ENCODE measurements at regions not wholly inside any gene's neighbourhood (a gene's known extent, or its start where the extent isn't known, plus 50 kb on each side); places are given as distances from the start of the nearest gene placed in this dataset.
"Not testable (repeated sequence)": the region's sequence is repeated elsewhere in the genome, so short reads cannot be mapped to it uniquely, and the experiment has no call there.

DNA sequence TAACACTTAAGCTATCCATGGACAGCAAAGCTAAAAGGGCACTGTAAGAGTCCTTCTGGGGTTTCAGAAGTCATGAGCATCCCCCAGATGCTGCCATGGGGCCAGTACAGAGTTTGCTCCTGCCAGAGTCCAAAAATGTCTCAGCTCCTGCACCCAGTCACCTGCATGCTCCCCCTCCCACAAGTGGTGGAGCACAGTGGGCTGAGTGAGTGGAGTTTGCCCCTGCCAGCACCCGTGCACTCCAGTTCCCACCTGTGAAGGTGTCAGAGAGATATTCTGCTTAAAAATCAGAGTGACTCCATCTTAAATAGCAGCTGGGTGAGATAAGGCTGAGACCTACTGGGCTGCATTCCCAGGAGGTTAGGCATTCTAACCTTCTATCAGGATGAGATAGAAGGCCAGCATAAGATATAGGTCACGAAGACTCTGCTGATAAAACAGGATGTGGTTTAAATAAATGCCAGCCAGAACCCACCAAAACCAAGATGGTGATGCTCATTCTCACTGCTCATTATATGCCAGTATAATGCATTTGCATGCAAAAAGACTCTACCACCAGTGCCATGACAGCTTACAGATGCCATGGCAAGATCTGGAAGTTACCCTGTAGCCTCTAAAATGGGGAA, 140.1 kb upstream of the ZNF92 start:
- peaks cover 2% of the 10 kb centered on the region; the same call in 1 of the 2 replicates for H3K4me1 ChIP-seq (ENCODE audit: control insufficient read depth, insufficient read depth, low read length)
- no peaks in the 10 kb centered on the region for H3K36me3 ChIP-seq (ENCODE audit: control insufficient read depth, insufficient read depth, low read length)
- no peaks in the 10 kb centered on the region for H3K27me3 ChIP-seq (ENCODE audit: control insufficient read depth, insufficient read depth, low read length)
- WGBS (ENCODE audit: insufficient coverage, insufficient read length), result no CpG with 5 or more reads among the region's 2 CpGs
- no peaks in the 10 kb centered on the region for H3K9me3 ChIP-seq (ENCODE audit: control insufficient read depth, insufficient read depth, low read length)
- no peak for DNase-seq (ENCODE audit: low read depth, low spot score)
- H3K27ac ChIP-seq (ENCODE audit: low read length), result no peak overlapping the region
- no peak overlapping the region for H3K4me3 ChIP-seq (ENCODE audit: low read length)

GRCh38 chr7:65230231-65230630, 143.4 kb upstream of the ZNF92 start:
- no CpG with 5 or more reads among the region's 1 CpG for WGBS (ENCODE audit: insufficient coverage, insufficient read length)
- DNase-seq (ENCODE audit: low read depth, low spot score), result no peak
- no peaks in the 10 kb centered on the region for H3K36me3 ChIP-seq (ENCODE audit: control insufficient read depth, insufficient read depth, low read length)

DNA sequence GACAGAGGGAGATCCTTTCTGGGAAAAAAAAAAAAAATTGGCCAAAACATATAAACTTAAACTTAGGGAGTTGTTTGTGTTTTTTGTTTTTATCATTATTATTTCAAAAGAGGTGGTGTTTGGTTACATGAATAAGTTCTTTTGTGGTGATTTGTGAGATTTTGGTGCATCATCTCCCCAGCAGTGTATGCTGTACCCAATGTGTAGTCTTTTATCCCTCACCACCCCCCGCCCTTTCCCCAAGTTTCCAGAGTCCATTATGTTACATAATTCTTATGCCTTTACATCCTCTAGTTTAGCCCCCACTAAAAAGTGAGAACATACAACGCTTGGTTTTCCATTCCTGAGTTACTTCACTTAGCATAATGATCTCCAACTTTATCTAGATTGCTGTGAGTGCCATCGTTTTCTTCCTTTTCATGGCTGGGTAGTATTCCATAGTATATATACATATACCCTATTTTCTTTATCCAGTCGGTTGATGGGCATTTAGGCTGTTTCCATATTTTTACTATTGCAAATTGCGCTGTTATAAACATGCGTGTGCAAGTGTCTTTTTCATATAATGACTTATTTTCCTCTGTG, 148.1 kb upstream of the ZNF92 start:
- no peaks in the 10 kb centered on the region for H3K27me3 ChIP-seq (ENCODE audit: control insufficient read depth, insufficient read depth, low read length)
- H3K9me3 ChIP-seq (ENCODE audit: control insufficient read depth, insufficient read depth, low read length), result no peaks in the 10 kb centered on the region
- H3K36me3 ChIP-seq (ENCODE audit: control insufficient read depth, insufficient read depth, low read length), result no peaks in the 10 kb centered on the region
- H3K27ac ChIP-seq (ENCODE audit: low read length), result no peak overlapping the region
- no peaks in the 10 kb centered on the region for H3K4me1 ChIP-seq (ENCODE audit: control insufficient read depth, insufficient read depth, low read length)
- no CpG with 5 or more reads among the region's 6 CpGs for WGBS (ENCODE audit: insufficient coverage, insufficient read length)
- no peak for DNase-seq (ENCODE audit: low read depth, low spot score)
- no peak overlapping the region for H3K4me3 ChIP-seq (ENCODE audit: low read length)

More at GRCh38 chr7:65230231-65230630, 143.4 kb upstream of the ZNF92 start:
- H3K4me1 ChIP-seq (ENCODE audit: control insufficient read depth, insufficient read depth, low read length), result no peaks in the 10 kb centered on the region
- no peaks in the 10 kb centered on the region for H3K9me3 ChIP-seq (ENCODE audit: control insufficient read depth, insufficient read depth, low read length)
- no peak overlapping the region for H3K4me3 ChIP-seq (ENCODE audit: low read length)
- no peak overlapping the region for H3K27ac ChIP-seq (ENCODE audit: low read length)
- H3K27me3 ChIP-seq (ENCODE audit: control insufficient read depth, insufficient read depth, low read length), result no peaks in the 10 kb centered on the region

DNA sequence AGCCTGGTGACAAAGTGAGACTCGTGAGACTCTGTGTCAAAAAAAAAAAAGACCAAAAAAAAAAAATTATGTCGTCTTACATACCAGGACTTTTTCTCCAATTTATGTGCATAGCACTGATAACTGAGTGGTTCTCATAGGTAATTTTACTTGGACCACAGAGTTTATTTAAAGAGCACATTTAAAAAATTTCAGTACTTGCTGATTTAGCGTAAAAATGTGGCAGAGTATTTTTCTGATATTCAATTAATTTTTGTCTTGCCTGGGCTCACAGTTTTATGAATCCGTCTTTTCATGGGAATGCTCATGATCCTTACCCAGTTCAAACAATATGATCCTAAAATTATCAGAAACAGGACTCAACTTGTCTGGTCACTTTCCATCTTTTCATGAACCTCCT, 151.0 kb upstream of the ZNF92 start:
- no peaks in the 10 kb centered on the region for H3K4me1 ChIP-seq (ENCODE audit: control insufficient read depth, insufficient read depth, low read length)
- no peak overlapping the region for H3K4me3 ChIP-seq (ENCODE audit: low read length)
- no peaks in the 10 kb centered on the region for H3K27me3 ChIP-seq (ENCODE audit: control insufficient read depth, insufficient read depth, low read length)
- WGBS (ENCODE audit: insufficient coverage, insufficient read length), result no CpG with 5 or more reads among the region's 4 CpGs
- DNase-seq (ENCODE audit: low read depth, low spot score), result no peak
- H3K36me3 ChIP-seq (ENCODE audit: control insufficient read depth, insufficient read depth, low read length), result no peaks in the 10 kb centered on the region
- H3K9me3 ChIP-seq (ENCODE audit: control insufficient read depth, insufficient read depth, low read length), result no peaks in the 10 kb centered on the region
- H3K27ac ChIP-seq (ENCODE audit: low read length), result no peak overlapping the region

- no CpG with 5 or more reads among the region's 3 CpGs for WGBS (ENCODE audit: insufficient coverage, insufficient read length)
Measured at GRCh38 chr7:65221683-65222082, 152.0 kb upstream of the ZNF92 start.

GRCh38 chr7:65219623-65220022, 154.0 kb upstream of the ZNF92 start:
- no peaks in the 10 kb centered on the region for H3K4me1 ChIP-seq (ENCODE audit: control insufficient read depth, insufficient read depth, low read length)
- no peaks in the 10 kb centered on the region for H3K9me3 ChIP-seq (ENCODE audit: control insufficient read depth, insufficient read depth, low read length)
- no peak for DNase-seq (ENCODE audit: low read depth, low spot score)
- no peak overlapping the region for H3K4me3 ChIP-seq (ENCODE audit: low read length)
- H3K36me3 ChIP-seq (ENCODE audit: control insufficient read depth, insufficient read depth, low read length), result no peaks in the 10 kb centered on the region
- H3K27ac ChIP-seq (ENCODE audit: low read length), result no peak overlapping the region
- no peaks in the 10 kb centered on the region for H3K27me3 ChIP-seq (ENCODE audit: control insufficient read depth, insufficient read depth, low read length)

More at GRCh38 chr7:65221683-65222082, 152.0 kb upstream of the ZNF92 start:
- Histone ChIP-seq H3K4me3 (ENCODE audit: low read length) (no peak overlapping the region), H3K4me1 (ENCODE audit: control insufficient read depth, insufficient read depth, low read length) (no peaks in the 10 kb centered on the region), H3K27ac (ENCODE audit: low read length) (no peak overlapping the region), H3K36me3 (ENCODE audit: control insufficient read depth, insufficient read depth, low read length) (no peaks in the 10 kb centered on the region), H3K9me3 (ENCODE audit: control insufficient read depth, insufficient read depth, low read length) (no peaks in the 10 kb centered on the region), H3K27me3 (ENCODE audit: control insufficient read depth, insufficient read depth, low read length) (no peaks in the 10 kb centered on the region)
- DNase-seq (ENCODE audit: low read depth, low spot score), result no peak

DNA sequence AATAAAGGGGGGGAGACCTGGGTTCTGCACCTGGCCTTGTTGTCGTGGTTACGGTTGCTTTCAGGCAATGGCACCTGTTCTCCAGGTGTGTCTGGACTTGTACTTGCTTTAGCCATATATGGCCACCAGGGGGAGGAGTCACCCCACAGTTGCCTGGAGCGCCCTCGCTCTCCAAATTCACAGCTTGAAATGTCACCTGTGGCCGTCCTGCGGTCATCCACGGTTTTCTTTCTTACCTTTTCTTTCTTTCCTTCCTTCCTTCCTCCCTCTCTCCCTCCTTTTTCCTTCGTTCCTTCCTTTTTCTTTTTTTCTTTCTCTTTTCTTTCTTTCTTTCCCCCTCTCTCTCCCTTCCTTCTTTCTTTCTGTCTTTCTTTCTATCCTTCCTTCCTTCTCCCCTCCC, 157.2 kb upstream of the ZNF92 start:
- WGBS (ENCODE audit: insufficient coverage, insufficient read length), result no CpG with 5 or more reads among the region's 8 CpGs
- Histone ChIP-seq H3K4me3 (ENCODE audit: low read length) (no peak overlapping the region), H3K4me1 (ENCODE audit: control insufficient read depth, insufficient read depth, low read length) (no peaks in the 10 kb centered on the region), H3K9me3 (ENCODE audit: control insufficient read depth, insufficient read depth, low read length) (no peaks in the 10 kb centered on the region), H3K27ac (ENCODE audit: low read length) (no peak overlapping the region), H3K36me3 (ENCODE audit: control insufficient read depth, insufficient read depth, low read length) (no peaks in the 10 kb centered on the region), H3K27me3 (ENCODE audit: control insufficient read depth, insufficient read depth, low read length) (no peaks in the 10 kb centered on the region)
- DNase-seq (ENCODE audit: low read depth, low spot score), result peak; percentile 33

DNA sequence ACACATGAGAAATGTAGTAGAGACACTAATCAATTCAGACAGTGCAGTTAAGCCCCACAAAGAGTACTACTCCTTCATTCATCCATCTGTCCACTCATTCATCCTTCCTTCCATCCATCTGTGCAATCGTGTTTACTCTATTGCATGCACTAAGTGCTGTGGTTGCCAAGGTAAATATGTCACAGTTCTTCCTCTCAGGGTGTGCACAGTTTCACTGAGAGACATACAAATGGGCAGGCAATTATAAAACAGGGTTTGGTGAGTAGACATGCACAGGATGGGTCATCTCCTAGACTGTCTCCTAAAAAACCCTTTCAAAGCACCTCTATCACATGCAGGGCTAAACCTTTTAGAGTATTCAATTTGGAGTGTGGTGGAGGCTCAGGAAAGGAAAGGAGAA, 160.4 kb upstream of the ZNF92 start:
- WGBS (ENCODE audit: insufficient coverage, insufficient read length), result no CpG with 5 or more reads among the region's 1 CpG
- DNase-seq (ENCODE audit: low read depth, low spot score); H3K27me3 ChIP-seq (ENCODE audit: control insufficient read depth, insufficient read depth, low read length): not testable (repeated sequence)

GRCh38 chr7:65199221-65199620, 174.4 kb upstream of the ZNF92 start:
- H3K27me3 ChIP-seq (ENCODE audit: control insufficient read depth, insufficient read depth, low read length), result not testable (repeated sequence)
- no CpG with 5 or more reads among the region's 1 CpG for WGBS (ENCODE audit: insufficient coverage, insufficient read length)

More for the DNA sequence above, 160.4 kb upstream of the ZNF92 start:
- not testable (repeated sequence) for H3K9me3 ChIP-seq (ENCODE audit: control insufficient read depth, insufficient read depth, low read length); H3K4me3 ChIP-seq (ENCODE audit: low read length); H3K27ac ChIP-seq (ENCODE audit: low read length); H3K4me1 ChIP-seq (ENCODE audit: control insufficient read depth, insufficient read depth, low read length); H3K36me3 ChIP-seq (ENCODE audit: control insufficient read depth, insufficient read depth, low read length)

DNA sequence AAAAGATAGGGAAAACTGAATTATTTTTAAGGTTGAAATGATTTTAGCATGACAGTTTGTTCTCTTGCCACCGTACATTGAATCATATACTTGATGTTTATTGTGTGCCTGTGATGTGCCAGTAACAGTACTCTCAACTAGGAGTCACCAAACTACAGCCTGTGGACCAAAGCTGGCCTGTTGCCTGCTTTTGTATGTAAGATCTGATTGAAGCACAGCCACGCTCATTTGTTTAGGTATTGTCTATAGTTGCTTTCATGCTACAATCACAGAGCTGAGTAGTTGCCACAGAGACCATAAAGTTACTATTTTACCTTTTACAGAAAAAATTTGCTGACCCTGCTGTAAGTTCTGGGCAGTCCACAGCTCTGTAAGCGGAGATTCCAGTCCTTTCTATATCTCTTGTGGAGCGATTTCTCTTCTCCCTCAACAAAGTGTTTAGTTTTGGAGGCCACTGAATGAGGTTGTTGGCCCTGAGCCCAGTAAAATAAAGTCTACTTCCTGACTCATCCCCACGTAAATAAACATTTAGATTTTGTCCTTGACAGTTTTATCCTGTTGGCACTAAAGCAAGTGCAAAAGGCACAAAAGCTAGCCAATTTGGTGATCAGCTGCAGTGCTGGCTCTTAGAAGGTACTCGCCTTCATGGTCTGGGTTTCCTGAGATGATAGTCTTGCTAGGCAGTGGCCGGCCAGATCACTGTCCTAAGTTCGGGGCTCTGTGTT, 180.2 kb upstream of the ZNF92 start:
- not testable (repeated sequence) for H3K27ac ChIP-seq (ENCODE audit: low read length)
- no CpG with 5 or more reads among the region's 8 CpGs for WGBS (ENCODE audit: insufficient coverage, insufficient read length)

More at GRCh38 chr7:65199221-65199620, 174.4 kb upstream of the ZNF92 start:
- not testable (repeated sequence) for DNase-seq (ENCODE audit: low read depth, low spot score); H3K9me3 ChIP-seq (ENCODE audit: control insufficient read depth, insufficient read depth, low read length); H3K36me3 ChIP-seq (ENCODE audit: control insufficient read depth, insufficient read depth, low read length); H3K4me3 ChIP-seq (ENCODE audit: low read length); H3K4me1 ChIP-seq (ENCODE audit: control insufficient read depth, insufficient read depth, low read length); H3K27ac ChIP-seq (ENCODE audit: low read length)

More for the DNA sequence above, 180.2 kb upstream of the ZNF92 start:
- H3K36me3 ChIP-seq (ENCODE audit: control insufficient read depth, insufficient read depth, low read length); H3K27me3 ChIP-seq (ENCODE audit: control insufficient read depth, insufficient read depth, low read length); H3K4me3 ChIP-seq (ENCODE audit: low read length); H3K9me3 ChIP-seq (ENCODE audit: control insufficient read depth, insufficient read depth, low read length); H3K4me1 ChIP-seq (ENCODE audit: control insufficient read depth, insufficient read depth, low read length); DNase-seq (ENCODE audit: low read depth, low spot score): not testable (repeated sequence)
